CD4-positive, alpha-beta T cell treated with Interleukin-4 for 1 hour (primary cell): ENCODE measurements at regions not wholly inside any gene's neighbourhood (a gene's known extent, or its start where the extent isn't known, plus 50 kb on each side); places are given as distances from the start of the nearest gene placed in this dataset.

ENCODE experiments used
- DNase-seq, 2 donors: peaks; one replicate each; pipeline ENCODE4 v3.0.0-alpha.2; 2020 to 2022

DNA sequence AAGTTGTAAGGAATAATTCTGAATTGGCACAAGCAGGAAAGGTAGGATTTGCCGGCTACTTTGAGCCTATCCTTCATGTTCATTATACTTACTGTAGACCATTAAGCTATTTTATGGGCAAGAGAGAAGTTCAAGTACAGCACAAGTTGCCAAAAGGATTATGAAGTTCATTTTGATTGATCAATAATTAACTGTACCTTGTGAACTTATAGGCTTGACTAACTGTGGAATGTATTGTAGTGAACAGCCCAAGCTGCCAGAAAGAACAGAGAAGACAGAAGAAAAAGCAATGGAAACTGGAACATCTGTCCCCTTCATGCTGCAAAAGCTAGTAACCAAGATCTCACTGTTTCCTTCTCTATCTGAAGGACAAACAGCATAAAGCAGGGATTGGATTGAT, 810.1 kb upstream of the ZEB2 start:
- DNase-seq: no peak

DNA sequence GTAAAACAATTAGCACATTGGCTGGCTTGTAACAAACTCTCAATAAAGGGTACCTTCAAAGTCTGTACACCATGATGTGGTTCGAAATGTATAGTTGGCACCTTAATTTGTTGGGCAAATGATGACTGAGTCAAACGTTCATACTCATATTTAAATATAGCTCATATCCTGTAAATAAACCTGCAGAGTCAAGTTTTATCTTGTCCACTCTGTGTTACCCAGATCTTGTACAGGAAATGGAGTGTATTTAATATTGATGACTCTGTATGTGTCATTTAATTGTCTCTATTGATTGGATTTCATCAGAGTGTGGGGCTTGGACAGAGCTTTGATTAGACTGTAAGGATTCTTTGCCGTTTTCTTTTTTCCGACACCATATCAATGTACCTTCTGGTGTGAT, 805.6 kb upstream of the ZEB2 start:
- DNase-seq: no peak

GRCh38 chr2:145324748-145325147, 804.8 kb upstream of the ZEB2 start:
- DNase-seq: no peak

DNA sequence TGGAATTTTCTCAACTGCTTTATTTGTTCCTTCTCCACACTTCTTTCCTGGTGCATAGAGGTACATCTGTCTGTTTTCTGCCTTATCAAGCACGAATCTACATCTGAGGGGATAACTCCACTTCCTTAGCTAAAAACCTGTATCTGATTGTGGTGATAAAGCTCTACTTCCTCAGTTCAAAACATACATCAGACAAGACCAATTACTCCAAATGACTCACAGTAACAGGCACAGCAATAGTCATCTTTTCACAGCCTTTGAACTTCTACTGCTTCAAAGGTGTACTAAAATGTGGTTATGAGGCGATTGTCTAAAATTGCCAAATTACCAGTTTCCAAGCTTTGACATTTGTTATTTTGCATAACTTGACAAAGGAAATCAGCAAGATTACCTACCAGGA, 803.6 kb upstream of the ZEB2 start:
- DNase-seq: no peak

GRCh38 chr2:145321344-145321743, 801.4 kb upstream of the ZEB2 start:
- no peak for DNase-seq

GRCh38 chr2:145316496-145316895, 796.6 kb upstream of the ZEB2 start:
- no peak for DNase-seq

DNA sequence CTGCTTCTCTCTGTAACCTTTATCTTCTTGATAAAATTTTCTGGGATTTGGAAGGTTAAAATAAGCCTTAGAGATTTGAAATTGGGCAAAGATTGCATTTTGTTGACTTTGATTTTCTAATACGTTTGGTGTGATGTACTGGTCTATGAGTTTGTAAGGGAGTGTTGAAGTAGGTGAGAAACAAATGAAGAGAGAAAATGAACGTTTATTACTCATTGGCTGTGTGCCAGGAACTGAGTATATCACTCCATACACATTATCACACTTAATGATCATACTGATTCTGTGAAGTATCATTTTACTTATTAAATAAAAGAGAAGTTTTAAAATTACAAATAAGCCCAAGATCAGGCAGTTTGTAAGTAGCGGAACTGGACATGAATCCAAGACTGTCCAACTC, 795.1 kb upstream of the ZEB2 start:
- no peak for DNase-seq

DNA sequence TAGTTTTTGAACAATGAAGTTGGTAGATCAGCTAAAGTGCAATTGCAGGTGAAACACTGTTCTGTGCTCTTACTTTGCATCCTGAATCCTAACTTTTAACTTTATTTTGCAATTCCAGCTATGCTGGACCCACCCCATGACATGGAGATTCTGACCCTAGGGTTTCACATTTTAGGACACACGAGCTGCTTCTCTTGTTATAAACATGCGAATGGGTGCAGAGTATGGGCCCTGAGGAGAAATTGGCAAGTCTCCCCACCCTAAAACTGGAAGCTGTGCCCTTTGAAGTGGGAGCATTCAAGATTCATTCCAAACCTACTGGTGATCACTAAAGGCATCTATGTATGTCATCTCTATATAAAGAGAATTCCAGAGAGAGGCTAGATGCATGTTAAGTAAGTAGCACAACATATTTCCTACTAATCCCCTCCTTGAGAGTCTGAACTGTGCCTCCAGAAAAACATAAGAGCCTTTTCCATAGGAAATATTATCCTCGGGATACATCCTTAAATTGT, 794.3 kb upstream of the ZEB2 start:
- DNase-seq: no peak

GRCh38 chr2:145305889-145306288, 786.0 kb upstream of the ZEB2 start:
- no peak for DNase-seq

DNA sequence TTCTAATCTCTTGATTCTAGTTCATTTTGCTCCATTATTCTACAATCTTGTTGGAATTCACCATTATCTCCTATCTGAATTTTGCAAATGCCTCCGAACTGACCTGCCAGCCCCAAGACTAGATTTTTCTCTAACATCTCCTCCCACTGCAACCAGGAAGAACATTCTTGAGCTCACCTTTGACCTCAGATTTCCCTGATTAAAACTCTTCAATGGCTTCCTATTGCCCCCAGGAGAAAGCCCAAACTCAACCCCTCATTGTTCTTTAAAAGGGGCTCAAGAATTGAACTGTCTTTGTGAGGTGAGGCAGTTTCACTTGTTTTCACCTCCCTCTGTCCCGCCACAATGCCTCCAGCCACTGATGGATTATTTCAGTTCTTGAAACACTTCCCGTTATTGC, 784.6 kb upstream of the ZEB2 start:
- DNase-seq: no peak

DNA sequence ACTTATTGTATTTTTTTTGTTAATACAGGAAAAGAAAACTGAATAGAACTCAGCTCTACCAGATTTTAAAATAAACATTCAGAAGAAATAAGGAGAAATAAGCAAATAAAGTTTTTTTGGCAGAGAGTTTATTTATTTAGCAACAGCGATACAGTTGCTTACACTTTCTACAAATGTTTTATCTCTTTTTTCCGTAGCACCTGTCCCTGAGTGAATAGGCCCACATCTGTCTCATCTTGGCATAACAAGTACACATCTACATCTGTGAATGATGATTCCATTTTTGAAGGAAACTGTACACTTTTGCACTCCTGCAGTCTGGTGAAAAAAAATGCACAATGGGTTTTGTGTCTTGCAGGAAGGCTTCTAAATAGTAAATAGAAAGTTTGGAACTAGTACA, 783.6 kb upstream of the ZEB2 start:
- DNase-seq: no peak

DNA sequence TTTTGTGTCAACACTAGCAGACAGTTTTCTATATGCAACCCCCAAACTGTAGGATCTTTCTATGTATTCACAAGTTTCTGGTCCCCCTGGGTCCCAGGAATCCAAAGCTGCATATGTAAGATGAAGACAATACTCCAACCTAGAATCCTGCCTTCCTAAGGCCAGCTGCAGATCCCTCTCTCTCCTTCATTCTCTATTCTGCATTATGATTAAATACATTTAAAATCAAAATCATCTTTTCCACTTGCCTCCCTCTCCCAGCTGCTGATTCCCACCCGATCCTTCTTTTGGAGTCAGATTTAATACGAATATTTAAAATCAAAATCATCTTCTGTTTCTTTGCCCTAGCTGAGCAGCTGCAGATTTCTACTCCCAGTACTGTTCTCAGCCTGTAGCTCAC, 783.0 kb upstream of the ZEB2 start:
- DNase-seq: no peak

GRCh38 chr2:145302451-145302850, 782.5 kb upstream of the ZEB2 start:
- no peak for DNase-seq

DNA sequence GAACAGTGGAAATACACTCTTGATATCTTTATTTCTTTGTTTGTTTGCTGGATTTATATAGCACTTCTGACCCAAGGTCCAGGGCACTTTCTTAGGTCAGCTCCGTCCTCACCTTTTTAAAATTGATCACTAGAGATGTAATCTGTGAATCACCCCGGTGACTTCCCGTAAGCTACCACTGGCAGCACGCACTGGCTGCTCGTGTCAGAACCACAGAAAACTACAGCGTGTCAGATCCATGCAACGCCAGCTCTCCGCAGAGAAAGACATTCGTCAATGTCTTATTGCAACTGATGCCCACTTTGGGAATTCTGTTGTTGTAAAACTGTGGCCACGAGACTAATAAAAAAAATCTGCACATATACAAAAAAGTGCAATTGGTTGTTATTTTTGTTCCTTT, 779.4 kb upstream of the ZEB2 start:
- DNase-seq: no peak

- DNase-seq: no peak
These were observed 772.2 kb upstream of the ZEB2 start for GRCh38 chr2:145292166-145292565.

DNA sequence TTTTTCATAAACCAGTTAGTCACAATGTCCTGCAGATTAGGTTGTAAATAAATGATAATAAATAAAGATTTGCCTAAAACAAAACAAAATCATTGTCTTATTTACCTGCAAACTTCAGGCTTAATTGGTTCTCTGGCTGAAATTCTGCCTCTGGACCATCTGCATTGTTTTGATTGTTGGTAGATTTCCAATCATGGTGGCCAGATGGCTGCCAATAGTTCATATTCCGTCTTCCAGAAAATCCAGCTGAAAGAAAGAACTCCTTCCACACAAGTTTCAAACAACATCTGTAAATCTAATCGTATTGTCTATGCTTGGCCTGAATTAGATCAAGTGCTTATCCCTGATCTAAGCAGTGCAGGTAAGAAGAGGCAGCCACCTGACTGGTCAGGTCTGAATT, 771.1 kb upstream of the ZEB2 start:
- no peak for DNase-seq

DNA sequence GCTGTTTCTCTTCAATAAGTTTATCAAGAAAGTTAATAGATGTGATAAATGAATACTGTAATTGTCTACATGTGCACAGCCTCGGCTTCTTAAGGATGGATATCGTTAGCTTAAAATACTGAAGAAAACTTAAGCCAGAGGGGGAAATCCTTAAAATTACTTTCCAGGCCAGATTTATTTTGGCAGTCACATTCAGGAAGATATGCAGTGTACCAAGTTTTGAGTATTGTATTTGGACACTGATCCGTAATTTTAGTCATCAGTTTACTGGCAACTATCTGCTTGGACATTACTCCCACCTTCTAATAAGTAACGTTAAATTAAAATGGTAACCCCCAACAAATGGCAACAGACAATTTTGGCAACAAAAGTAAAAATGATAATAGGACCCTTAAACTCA, 770.0 kb upstream of the ZEB2 start:
- no peak for DNase-seq

DNA sequence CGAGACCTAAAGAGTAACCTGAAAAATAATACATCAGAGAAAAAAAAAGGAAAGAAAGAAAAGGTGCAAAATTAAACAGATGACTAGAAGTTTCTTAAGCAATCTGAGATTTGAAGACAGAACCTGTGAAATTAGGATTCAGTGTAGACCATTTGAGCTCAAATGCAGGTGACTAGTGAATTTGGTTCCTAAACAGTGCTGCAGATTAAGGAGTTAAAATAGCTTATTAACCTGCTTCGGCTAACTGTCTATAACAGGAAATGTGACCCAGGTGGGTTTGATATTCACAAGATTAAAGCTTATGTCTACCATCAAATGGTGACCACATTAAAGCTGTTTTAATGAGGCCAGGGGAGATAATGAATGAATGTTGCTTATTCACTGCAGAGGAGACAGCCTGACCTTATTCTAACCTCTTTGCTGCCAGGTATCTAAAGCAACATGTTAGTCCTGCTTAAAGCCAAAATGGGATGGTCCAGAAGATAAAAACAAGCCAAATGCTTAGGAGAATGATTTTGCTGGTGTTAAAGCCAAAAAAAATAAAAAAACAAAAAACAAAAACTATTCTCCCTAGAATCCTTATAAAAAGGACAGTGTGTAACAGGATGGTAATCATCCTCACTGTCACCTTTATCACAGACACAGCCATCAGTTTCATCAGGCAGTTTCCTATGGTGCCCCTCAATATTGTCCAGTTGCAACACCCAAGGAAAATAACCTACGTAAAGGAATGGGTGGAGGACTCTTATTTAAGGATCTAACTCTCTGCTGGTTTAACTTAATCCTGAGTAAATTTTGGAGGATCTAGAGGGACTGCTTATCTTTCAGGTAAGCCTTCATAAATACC, 769.0 kb upstream of the ZEB2 start:
- no peak for DNase-seq

DNA sequence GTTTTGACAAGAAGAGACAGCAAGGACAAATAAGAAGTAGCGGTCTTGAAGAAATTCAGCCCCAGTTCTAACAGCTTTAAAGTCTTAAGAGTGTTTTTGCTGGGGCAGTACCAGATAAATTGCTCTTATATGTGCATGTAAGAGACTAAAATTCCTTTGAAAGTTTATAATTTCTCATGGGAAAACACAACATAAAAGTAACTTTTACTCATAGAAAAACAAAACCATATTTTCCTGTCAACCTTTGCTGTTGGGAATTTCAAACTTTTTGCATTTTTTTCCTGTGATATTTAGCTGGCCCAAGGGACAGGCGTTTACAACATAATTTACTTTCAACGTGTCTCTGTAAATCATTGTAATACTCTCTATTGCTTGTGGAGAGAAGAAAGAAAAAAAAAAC, 767.8 kb upstream of the ZEB2 start:
- DNase-seq: no peak

DNA sequence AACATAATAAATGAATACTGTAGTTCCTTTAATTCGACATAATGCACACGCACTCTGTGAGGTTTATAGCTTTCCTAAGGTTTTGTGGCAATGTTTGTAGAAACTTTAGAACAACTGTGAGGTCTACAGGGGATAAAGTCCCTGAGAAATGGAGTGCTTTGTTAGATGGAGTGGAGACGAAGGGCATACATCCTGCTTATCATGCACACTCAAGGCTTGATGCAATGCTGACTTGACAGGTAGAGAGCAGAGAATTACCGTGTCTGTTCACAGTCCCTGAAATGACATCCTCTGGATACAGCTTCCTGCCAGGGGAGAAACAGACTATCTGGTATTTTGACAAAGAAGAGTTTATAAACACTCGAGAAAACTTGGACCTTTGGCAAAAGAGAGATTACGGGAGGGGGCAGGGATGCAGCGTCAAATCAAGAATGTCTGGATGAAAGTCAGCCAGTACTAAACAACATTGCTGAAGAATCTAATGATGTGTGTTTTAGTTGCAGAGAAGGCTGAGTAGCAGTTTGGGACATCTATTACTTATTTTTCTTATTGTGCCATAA, 766.9 kb upstream of the ZEB2 start:
- DNase-seq: no peak

DNA sequence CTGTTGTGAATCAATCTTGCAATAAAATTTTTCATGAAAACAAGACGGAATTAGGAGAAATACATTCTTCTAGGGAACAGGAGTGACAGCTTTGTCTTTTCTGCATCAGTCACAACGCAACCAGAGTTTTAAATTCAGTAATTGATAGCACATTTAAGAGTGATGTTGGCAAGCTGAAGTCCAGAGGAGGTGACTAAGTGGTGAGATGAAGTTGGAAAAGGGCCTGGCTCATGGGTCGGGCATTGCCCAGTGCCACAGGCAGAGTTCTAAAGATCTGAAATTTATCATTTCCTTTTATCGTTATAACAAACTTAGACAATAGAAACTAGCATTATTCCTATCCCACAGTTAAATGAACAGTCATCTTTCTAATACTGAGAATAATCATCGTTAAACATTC, 764.6 kb upstream of the ZEB2 start:
- no peak for DNase-seq

DNA sequence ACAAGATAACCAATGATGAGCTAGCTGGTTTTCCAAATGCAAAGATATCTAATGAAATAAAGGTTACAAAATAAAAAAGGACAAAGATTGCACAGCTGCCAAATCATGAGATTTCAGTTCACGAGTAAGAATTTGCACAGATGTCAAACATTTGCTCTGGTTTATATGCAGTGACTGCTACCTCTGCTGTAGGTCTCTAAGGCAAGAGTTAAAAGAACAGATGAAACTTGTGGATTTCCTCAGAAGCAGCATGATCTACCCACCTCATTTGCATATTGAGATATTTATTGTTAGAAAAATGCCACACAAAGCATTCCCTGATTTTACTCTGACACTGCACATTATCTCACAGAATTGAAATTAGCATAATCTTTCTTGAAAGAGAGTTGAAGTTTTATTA, 763.2 kb upstream of the ZEB2 start:
- no peak for DNase-seq

DNA sequence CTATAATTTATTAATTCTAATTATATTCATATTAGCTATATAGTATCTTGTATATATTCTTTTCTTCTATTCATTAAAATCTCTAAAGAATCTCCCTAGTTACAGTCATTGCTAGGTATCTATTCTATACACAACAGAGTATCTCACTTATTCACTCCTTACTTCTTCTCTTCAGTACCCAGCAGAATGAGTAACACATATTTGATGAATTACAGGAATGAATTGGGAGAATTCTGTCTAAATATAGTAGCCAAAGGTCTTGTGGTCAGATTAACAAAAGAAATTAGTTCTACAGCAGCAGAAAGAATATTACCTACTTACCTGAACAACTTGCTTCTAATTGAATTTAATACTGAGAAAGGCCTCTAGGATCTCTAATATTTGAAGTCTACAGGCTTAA, 758.0 kb upstream of the ZEB2 start:
- no peak for DNase-seq

- DNase-seq: no peak
These were observed 753.9 kb upstream of the ZEB2 start for GRCh38 chr2:145273840-145274239.

DNA sequence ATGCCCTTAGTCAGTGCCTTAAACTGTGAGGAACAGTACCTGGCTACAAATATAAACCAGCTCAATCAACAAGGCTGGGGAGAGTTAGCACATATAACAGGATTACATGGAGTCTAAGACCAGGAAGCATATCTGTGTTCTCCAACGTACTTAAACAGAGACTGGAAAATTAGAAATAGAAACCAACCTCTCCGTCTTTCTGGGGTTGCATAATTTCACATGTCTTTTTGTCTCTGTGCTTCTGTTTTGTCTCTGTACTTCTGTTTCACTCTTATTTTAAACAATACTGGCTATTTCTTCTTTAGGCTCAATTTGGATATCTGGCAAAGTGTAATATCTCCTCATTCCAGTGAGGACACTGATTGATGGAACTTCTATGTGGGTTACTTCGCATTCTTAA, 749.0 kb upstream of the ZEB2 start:
- no peak for DNase-seq
